ENCODE measurements at regions not wholly inside any gene's neighbourhood (a gene's known extent, or its start where the extent isn't known, plus 50 kb on each side); places are given as distances from the start of the nearest gene placed in this dataset.

DNA sequence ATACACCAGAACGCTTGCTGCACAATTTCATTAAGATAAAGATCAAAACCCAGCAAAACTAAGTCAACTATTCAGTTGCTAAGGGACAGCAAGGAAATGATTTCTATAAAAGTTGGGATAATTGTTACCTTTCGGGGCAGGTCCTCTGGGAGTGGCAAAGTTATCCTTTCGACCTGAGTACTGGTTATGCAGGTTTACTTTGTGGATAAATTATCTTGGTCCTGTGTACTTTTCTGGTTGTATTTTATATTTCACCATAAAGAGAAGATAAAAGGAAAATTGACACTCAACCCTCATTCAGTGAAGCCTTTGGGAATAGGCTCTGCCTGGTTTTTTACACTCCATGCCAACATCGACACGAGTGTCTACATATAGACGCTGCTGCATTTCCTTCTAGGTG is 146.5 kb downstream of the SYK start:
- ATAC-seq: peak; percentile 51

DNA sequence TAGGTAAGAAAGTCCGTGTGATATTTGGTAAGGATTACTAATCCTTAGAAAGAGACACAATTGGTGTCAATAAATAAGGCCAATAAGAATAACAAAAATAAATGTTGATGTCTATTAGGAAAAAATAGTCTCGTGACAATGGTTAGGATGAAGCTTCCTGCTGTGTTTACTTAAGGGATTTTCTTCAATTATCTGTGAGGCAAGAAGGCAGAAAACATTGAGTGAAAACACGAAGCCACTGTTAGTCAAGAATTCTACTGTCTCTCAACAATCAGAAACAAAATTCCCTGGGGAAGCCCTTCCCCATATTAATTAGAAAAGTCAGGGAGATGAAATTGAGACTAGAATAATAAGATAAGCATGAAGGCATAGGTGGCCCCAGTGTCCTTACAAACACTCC is 149.0 kb downstream of the SYK start:
- no peak for ATAC-seq

DNA sequence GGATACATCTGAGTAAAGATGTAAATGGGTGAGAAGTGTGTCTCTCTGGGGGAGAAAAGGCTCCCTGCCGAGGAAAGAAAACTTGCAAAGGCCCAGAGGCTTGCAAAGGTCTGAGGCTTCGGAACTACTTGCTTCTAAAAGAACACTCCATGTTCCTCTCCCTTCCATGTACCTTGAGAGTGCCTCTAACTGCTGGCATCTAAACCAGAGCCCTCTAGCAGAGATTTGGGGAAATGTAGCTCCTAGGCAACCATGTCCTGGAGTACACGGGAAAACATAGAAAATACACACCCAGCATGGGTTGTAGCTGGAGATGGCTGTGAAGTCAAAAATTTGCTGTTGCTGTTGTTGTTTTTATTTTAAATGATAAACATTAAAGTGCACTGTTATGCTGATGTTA is 151.6 kb downstream of the SYK start:
- no peak for ATAC-seq

DNA sequence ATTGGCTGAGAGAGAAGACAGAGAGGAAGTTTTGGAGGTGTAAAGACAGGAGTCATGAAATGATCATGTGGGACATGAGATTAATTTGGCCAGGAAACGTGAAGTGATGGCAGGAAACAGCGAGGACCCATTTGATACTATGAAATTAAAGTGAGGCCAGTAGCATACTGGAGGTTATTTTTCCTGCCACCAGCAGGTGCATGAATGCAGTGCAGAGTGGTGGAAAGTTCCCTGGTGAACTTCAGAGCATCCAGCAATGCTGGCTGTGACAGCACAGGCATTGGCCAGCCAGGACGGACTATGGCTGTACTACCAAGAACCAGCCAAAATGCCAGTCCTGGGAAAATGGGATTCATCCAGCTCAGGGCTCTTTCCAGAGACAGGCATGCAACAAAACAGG is 152.2 kb downstream of the SYK start:
- ATAC-seq: no peak

DNA sequence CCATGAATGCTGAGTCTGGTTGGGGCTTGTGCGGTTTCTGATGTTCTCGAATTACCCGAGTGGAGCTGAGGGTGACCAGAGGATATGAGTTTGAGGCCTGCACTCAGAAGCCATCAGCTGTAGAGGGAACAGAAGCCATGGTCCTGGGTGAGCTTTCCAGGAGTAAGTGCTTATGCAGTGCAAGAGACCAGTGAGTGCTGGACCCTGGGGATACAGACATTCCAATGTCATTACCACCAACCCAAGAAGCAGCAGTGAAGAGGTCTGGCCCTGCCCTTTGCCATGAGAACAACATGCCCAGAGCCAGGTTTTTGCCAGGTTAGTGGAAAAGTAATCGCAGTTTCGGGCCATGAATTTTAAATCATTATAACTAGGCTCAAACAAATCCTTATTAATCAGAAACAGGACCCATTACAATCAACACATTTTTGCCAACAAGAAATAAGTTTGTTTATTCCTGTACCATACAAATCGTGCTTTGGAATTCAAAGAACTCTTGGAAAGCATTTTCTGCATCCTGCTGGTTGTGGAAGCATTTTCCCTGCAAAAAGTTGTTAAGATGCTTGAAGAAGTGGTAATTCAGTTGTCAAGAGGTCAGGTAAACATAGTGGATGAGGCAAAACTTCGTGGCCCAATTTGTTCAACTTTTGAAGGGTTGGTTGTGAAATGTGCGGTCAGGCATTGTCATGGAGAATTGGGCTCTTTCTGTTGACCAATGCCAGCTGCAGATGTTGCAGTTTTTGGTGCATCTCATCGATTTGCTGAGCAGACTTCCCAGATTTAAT is 154.6 kb downstream of the SYK start:
- ATAC-seq: no peak

DNA sequence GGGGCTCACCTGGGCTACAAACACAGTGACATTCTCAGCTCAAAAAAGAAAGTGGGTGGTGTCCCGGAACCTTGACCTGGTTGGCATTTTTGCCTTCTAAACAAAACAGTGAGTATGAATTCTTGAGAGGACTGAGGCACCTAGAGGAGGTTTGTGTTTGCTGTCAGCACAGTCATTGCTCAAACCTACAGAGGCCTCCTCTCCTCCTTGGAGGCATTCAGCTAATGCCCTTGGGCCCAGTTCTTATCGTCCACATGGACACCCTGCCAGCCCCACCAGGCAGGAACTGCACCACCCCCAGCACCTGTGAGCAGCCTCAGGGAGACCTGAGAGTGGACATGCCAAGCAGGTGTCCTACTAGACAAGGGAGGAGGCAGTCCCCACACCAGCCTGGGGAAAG is 156.7 kb downstream of the SYK start:
- ATAC-seq: peak; percentile 13

DNA sequence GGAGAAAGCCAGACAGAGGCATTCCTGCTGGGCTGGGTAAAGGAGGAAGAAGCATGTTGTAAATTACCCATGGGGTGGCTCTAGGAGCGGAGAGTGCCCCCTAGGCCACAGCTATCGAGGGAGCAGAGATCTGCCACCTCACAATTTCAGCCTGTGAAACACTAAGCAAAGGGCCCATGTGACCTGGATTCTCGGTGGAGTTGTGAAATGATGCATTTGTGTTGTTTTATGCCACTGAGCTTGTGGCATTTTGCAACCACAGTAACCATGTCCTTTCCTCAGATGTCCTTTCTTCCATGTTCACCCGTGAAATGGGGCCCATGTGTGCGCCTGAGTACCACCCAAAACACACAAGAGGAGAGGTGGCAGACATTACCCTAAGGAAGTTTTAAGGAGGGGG is 159.3 kb downstream of the SYK start:
- ATAC-seq: no peak

DNA sequence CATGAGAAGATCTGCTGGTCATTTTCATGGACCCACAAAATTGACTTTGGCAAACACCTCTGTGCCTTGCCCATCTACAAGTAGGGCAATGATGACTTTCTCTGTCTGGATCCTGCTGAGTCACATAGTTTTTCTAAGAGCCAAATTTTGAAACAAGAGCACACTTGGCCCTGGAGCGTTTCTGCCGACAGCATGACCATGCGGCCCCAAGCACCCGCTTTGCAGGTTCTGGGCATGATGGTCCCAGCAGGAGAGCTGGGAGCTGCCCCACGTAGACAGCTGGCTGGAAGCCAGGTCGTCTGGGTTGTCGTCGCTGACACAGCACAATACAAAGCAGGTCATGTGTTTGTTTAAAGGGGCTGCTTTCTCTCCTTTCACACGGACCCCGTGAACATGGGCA is 159.8 kb downstream of the SYK start:
- peak; percentile 60 for ATAC-seq

DNA sequence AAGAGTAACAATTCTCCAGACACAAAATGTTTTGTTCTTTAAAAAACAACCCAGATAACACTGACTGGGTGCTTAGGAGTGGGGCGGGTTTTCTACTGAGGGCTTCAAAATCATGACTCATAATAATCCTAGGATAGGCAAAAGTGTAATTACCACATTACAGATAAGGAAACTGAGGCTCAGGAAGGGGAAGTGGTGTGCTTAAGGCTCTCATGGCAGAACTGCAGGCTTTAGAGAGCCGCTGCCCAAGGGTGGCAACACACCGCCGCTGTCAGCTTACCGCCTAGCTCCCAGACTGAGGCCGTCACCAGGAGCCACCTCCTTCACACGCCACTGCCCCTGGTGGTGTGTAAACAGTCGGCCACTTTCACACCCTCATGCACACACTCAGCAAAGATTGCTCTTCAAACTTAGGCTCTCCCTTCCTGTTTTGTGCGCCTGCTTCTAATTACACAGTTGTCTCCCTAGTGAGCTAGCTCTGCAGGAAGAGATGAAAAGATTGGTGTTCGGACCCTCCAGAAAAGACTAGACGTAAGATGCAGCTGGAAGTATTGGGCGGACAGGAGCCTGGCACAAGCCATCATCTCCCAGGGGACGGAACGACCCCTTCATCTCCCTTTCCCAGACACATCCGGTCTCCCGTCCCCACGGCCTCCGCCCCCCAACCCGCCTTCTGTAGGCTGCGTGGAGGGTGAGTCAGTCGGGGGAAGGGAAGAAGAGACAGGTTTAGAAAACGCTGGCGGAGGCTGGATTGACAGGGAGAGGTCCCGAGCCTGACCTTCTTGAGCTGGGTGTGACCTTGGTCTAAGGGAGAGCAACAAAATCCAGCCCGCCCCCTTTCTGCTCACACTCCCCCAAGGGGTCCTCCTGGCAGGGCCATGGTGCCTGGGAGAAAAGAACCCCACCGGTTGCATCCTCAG is 162.7 kb downstream of the SYK start:
- peak; percentile 25 for ATAC-seq

DNA sequence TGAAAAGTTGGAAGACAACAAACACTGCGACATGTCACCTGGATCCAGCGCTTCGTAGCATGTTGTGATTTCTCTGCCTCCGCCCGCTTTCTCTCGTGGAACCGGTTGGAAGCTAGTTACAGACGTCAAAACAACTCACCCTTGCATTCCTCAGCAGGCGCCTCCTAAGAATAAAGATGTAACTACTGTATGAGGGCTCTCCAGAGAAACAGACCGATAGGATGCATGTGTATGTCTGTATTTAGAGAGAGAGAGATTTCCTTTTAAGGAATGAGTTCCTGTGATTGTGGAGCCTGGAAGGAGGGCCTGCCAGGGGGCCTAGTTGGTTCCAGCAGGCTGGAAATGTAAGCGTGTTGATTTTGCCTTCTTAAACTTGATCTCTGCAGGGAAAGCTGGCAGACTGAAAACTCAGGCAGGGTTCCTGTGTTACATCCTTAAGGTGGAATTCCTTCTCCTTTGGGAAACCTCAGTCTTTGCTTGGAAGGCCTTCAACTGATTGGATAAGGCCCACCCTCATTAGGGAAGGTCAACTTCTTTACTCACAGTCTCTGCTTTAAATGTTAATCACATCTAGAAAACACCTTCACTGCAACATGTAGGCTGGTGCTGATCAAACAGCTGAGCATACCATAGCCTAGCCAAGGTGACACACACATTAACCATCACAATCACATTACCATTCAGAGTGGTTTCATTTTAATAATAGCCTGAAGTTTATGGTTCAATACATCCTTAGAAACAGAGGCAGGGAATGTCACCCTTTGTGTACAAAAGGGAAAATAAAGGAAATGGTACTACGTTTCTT is 163.8 kb downstream of the SYK start:
- ATAC-seq: peak; percentile 26

DNA sequence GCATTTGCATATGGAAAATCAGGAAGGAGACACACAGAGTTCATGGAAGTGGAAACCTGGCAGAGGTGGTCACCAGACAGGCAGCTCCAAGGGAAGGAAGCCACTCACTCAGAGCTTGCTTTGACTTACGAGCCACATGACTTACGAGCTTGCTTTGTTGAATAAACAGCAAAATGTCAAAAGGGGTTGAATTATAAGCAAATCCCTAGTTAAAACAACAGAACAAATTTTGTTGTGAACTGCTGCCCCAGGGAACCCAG is 164.3 kb downstream of the SYK start:
- ATAC-seq: no peak

DNA sequence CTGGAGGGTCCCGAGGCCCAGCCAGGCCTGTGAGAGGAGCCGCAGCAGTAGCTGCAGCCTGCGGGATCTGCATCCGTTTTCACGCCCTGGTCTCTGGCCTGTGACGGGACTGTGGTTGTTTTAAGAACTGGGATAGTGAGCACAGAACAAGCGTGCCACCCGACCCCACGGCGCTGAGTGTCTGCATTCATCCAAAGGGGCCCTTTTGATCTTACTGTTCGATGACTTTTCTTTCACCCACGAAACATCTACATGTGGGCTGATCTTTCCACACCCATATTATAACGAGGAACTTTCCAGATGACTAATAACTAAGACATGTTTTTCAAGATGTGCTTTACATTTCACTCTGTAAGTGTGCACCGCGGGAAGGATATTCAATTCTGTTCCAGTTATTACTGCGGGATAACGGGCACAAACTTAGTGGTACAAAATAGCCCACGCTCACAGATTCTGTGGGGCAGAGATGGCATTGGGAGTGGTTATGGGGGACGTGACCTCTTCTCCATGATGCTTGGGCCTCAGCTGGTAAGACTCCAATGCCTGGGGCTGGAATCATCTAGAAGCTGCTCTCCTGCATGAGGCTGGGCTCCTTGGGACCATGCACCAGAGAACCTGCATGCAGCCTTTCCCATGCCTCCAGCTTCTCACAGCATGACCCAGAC is 165.0 kb downstream of the SYK start:
- ATAC-seq: peak; percentile 49

DNA sequence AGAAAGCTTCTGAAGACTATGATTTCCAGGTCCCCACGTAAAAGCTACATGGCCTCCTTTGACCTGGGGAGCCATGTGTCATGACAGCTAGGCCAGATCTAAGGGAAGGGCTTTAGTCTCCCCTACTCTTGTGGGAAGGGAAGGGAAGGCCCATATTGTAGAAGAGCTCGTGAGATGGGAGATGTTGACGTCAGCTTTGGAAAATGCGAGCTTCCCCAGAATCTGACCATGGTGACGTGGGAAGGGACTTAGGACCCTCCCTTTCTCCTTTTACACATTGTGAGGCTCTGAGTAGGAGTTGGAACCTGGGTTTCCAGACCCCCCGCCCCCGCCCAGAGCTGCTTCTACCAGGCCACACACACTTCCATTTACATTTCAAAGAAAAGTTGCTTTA is 165.5 kb downstream of the SYK start:
- no peak for ATAC-seq

DNA sequence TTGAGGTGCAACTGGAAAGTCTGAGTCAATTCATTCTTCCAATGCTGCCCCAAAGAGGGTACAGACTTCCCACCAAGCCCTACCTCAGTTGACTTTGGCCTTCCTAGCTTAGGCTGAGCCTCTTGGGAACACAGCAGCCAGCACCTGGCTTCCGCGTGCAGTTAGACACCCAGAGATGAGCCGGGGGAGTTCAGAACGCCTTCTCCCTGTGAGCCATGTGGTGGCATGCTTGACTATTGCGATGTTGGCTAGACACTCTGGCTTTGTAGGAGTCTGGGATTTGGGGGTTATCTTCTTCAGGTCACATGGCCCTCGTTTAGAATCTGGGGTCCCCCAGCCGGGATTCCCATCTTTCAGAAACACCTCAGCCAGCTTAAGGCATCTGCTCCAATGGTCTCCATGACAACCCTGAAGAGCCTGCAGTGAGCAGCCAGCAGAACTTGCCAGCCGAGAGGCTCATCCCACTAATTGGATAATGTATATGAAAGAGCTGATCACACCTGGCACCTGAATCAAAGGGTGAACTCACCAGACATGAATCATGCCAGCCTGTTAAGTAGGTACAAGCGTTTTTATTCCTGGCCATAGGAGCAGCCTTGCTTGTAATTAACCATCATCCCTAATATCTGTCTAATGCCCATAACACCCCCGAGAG is 167.5 kb downstream of the SYK start:
- ATAC-seq: peak; percentile 67

DNA sequence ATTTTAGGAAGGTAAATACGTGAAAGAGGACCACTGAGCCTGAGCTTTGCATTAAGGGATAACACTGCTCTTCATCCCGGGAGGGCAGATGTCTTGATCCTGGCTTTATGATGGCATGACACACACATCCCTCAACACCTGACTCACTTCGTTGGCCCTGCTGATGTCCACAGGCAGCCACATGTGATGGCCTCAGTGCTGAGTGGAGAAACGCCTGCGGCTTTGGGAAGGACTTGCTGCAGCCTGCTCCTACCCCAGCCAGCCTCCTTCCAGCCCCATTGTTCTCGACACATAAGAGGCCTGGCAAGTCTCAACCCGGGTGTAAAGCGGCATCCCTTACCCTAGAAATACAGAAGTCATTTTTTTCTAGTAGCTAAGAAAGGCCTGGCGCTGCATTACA is 169.0 kb downstream of the SYK start:
- ATAC-seq: peak; percentile 92

DNA sequence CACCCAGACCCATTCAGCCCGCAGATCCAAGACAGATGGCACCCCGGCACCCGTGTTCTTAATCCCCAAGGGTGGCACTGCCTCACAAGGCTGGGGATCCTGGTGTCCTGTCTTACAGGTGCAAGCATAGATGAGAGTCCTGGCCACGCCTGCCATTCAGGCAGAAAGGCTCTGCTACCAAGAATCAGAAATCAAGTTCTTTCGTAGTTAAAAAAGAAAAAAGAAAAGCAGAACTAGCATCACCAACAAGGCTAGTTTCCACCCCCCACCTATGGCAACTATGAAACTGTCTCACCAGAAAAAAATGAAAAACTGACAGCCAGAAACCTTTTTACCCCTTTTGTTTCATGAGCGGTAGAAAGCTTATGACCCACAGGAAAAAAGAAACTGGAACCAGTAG is 170.4 kb downstream of the SYK start:
- no peak for ATAC-seq

DNA sequence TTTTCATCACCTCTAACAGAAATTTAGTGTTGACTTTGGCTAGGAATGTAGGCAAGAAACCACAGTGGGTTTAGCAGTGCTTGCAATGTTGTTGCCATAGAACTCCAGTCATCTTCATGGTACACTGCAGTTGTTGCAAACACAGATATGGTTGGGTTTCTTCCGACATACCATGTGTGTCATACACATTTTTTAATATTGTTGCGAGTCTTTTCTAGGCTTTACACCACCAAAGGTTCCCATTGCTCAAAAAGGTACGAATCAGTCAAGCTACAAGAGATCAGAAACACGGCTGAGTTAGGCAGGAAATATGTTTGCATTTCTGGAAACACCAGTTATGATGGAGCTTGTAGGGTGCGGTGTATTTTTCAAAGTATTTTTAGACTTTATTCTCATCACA is 172.4 kb downstream of the SYK start:
- ATAC-seq: peak; percentile 51

DNA sequence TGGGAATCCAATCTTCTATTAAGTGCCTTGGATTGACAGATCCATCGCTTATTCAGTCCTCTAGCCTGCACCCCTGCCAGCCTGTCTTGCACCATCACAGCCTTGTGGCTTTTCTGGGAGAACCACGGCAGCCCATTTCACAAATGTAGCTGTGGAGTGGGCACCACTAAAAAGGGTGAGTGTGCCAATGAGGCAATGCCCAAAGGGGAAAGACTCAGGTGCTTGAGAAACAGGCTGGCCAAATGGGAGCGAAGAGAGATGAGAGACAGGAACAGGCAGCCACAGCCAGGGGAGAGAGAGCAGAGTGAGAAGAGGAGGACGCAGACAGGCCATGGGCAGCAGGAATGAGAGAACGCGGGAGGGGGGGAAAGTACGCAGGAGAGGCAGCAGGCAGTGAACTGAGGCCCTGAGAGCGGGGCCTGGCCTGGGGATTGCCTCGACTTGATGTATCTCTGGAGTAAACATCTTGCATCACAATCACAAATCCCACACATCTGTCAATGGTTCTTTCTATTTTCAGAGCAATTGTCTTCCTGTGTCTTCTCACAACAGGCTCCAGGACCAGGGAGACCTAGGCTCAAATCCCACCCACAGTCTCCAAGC is 173.1 kb downstream of the SYK start:
- no peak for ATAC-seq

DNA sequence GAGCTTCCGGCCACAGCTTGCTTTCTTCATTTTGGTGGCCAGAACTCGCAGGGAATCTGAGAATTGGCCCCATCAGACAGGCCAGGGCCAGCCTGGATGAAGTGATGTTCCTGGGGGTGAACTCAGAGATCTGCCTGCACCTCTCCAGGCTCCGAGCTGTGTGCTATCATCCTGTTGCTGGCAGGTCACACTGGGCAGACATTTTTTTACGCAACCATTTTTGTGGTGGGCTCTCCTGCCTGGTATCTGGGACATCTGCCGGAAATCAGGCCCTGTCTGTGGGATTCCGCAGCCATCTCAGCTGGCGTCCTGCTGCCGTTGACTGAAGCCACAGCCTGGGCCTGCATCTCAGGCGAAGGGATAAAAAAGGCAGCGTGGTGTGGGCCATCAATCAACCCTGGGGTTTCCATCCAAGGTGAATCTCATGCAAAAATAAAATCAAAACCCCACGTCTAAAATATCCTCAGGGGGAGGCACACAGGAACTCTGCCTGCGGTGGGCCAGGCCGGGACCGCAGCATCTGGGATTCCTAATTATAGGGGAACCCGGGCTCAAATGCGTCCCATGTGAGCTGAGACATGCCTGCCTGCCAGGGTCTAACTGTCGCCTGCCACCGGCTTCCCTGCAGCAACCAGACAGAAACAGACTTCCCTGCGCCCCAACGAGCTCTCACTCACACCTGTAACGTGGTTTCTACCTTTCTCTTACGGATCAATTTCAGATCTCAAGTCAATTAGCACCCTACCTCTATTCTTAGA is 174.3 kb downstream of the SYK start:
- ATAC-seq: no peak

DNA sequence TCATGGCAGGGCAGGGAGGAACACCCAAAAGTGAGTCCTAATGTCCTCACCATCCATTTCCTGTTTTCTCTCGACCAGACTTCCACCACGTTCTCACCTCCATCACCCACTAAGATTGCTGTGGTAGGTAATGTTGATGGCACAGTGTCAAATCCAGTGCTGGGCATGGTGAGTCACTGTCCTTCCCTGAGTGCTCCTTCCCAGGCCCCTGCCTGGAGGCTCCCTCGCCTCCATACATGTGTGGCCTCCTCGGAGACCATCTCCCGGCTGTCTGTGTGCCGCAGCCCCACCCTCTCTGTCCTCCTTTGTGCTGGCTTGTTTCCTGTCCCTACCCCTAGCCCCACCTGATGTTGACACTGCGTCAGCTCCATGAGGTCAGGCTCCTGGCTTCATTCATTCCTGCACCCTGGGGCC is 177.5 kb downstream of the SYK start:
- peak; percentile 61 for ATAC-seq

DNA sequence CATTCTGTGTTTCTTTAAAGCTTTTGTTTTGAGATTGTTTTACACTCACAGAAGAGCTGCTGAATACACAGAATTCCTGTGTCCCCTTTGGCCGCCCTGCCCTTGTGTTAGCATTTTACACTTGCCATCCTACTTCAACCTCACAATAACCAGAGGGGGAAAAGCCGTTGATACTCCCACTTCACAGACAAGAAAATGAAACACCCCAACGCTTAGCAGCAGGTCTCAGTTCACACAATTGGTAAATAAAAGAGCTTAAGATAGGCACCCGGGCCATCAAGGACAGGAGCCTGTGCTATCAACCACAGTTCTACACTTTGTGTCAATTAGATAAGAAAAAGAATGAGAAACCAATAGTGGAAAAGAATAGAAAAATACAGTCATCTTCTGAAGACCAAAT is 178.0 kb downstream of the SYK start:
- no peak for ATAC-seq
